GM23248 (cell line): ENCODE measurements at regions not wholly inside any gene's neighbourhood (a gene's known extent, or its start where the extent isn't known, plus 50 kb on each side); places are given as distances from the start of the nearest gene placed in this dataset.

Experiments
- EZH2 ChIP-seq: fragments of 200-600 bp; sonication (generic); IDR thresholded peaks from 2 replicates; pipeline ENCODE4 v1.6.1; 2018; ENCODE audit warnings: antibody characterized with exemption, mild to moderate bottlenecking; ENCODE audit not compliant: insufficient read depth, poor library complexity, severe bottlenecking
- EZH2phosphoT487 ChIP-seq: fragments of 200-600 bp; sonication (generic); IDR thresholded peaks from 2 replicates; pipeline ENCODE4 v1.6.1; 2018; ENCODE audit warnings: antibody characterized with exemption, moderate library complexity, mild to moderate bottlenecking, low read depth; ENCODE audit not compliant: insufficient read depth

- TF ChIP-seq EZH2phosphoT487 (no peak), EZH2 (no peak)
Measured at GRCh38 chr3:164521644-164522043, 556.7 kb downstream of the SI start.
